Subcutaneous abdominal adipose tissue (tissue), 5 donors: ENCODE measurements at regions not wholly inside any gene's neighbourhood (a gene's known extent, or its start where the extent isn't known, plus 50 kb on each side); places are given as distances from the start of the nearest gene placed in this dataset.
"Not testable (repeated sequence)": the region's sequence is repeated elsewhere in the genome, so short reads cannot be mapped to it uniquely, and the experiment has no call there.

Experiments used
- H3K27ac ChIP-seq: one replicate; pipeline ENCODE4 v1.7.0; 2013; ENCODE audit warnings: low read depth, mild to moderate bottlenecking, inconsistent platforms, low read length, moderate library complexity
- H3K27me3 ChIP-seq, 5 donors: one replicate each; pipeline ENCODE4 v1.7.0; 2013; ENCODE audit warnings: low read length in 5 of 5, inconsistent platforms in 1 of 5; ENCODE audit not compliant: control insufficient read depth in 5 of 5, insufficient read depth in 4 of 5
- H3K36me3 ChIP-seq, 5 donors: one replicate each; pipeline ENCODE4 v1.7.0; 2013; ENCODE audit warnings: low read length in 5 of 5; ENCODE audit not compliant: control insufficient read depth in 5 of 5, insufficient read depth in 5 of 5
- H3K4me1 ChIP-seq, 5 donors: one replicate each; pipeline ENCODE4 v1.7.0; 2013; ENCODE audit warnings: low read length in 5 of 5, mild to moderate bottlenecking in 3 of 5, moderate library complexity in 1 of 5; ENCODE audit not compliant: control insufficient read depth in 5 of 5, insufficient read depth in 5 of 5
- H3K4me3 ChIP-seq, 5 donors: one replicate each; pipeline ENCODE4 v1.7.0; 2013; ENCODE audit warnings: low read length in 5 of 5, low read depth in 1 of 5
- H3K9ac ChIP-seq, 5 donors: one replicate each; pipeline ENCODE4 v1.7.0; 2013; ENCODE audit warnings: low read length in 5 of 5, mild to moderate bottlenecking in 4 of 5, moderate library complexity in 3 of 5
- H3K9me3 ChIP-seq, 5 donors: one replicate each; pipeline ENCODE4 v1.7.0; 2013; ENCODE audit warnings: low read length in 5 of 5; ENCODE audit not compliant: control insufficient read depth in 5 of 5
- donor health status: healthy.
- donor health status: healthy.
- donor health status: healthy.
- donor health status: healthy.
- donor health status: healthy.

- H3K9ac ChIP-seq, H3K4me1 ChIP-seq, H3K27me3 ChIP-seq, H3K27ac ChIP-seq, H3K36me3 ChIP-seq, H3K9me3 ChIP-seq, H3K4me3 ChIP-seq: not testable (repeated sequence)
Observed at GRCh38 chr12:83696311-83696710, 1009.6 kb downstream of the TMTC2 start.

DNA sequence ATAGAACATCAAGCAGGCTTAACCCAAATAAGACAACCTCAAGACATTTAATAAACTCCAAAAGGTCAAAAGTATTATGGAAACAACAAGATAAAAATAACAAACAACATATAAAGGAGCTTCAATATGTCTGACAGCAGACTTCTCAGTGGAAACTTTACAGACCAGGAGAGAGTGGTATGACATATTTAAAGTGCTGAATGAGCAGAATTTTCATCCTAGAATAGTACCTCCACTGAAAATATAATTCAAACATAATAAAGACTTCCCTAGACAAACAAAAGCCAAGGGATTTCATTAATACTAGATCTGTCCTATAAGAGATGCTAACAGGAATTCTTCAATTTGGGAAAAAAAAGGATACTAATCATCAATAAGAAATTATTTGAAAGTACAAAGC lies 1005.0 kb downstream of the TMTC2 start:
- Histone ChIP-seq H3K4me1 (no peaks in the 10 kb centered on the region), H3K9me3 (peaks cover 0 to 7% (median 3%) of the 10 kb centered on the region in 5 donors), H3K27ac (no peak overlapping the region), H3K27me3 (no peaks in the 10 kb centered on the region), H3K4me3 (no peak overlapping the region), H3K9ac (no peak overlapping the region), H3K36me3 (no peaks in the 10 kb centered on the region)

- H3K4me1 ChIP-seq, result no peaks in the 10 kb centered on the region
- peaks cover 0 to 7% (median 3%) of the 10 kb centered on the region in 5 donors for H3K9me3 ChIP-seq
- H3K27ac ChIP-seq, result no peak overlapping the region
- H3K36me3 ChIP-seq, result no peaks in the 10 kb centered on the region
- H3K9ac ChIP-seq, result no peak overlapping the region
- no peaks in the 10 kb centered on the region for H3K27me3 ChIP-seq
- no peak overlapping the region for H3K4me3 ChIP-seq
Observed at GRCh38 chr12:83690465-83690864, 1003.8 kb downstream of the TMTC2 start.

GRCh38 chr12:83689333-83689732 lies 1002.6 kb downstream of the TMTC2 start:
- Histone ChIP-seq H3K27ac (no peak overlapping the region), H3K9me3 (peaks cover 0 to 7% (median 3%) of the 10 kb centered on the region in 5 donors), H3K9ac (no peak overlapping the region), H3K4me1 (no peaks in the 10 kb centered on the region), H3K4me3 (no peak overlapping the region), H3K36me3 (no peaks in the 10 kb centered on the region), H3K27me3 (no peaks in the 10 kb centered on the region)

DNA sequence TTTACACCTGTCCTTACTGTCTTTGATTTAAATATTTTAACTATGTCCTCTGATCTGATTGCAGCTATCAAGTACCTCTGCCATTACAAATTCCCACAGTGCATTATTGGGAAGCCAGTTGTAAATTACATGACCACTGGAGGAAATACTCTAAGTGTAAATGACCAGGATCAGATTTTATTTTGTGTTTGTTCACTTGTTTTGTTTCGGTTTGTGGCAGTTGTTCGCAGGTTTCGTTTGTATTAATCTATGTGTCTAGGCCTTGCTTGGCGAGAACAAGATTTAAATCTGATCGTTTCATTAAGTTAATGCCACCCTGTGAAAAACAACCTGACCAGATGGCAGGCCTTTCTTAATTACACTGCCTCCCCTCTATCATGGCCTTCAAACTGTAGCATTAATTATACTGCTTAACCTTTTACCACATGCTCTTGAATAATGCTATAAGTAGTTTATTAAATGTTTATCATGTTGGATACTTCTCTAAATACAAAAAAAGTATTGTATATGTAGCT lies 990.1 kb downstream of the TMTC2 start:
- no peaks in the 10 kb centered on the region for H3K4me1 ChIP-seq
- no peak overlapping the region for H3K27ac ChIP-seq
- no peaks in the 10 kb centered on the region for H3K9me3 ChIP-seq
- H3K9ac ChIP-seq, result no peak overlapping the region
- no peak overlapping the region for H3K4me3 ChIP-seq
- H3K27me3 ChIP-seq, result peaks cover 0 to 3% (median 0%) of the 10 kb centered on the region in 5 donors
- H3K36me3 ChIP-seq, result no peaks in the 10 kb centered on the region

- H3K9me3 ChIP-seq, result no peaks in the 10 kb centered on the region
- no peak overlapping the region for H3K27ac ChIP-seq
- H3K27me3 ChIP-seq, result no peaks in the 10 kb centered on the region
- no peak overlapping the region for H3K4me3 ChIP-seq
- H3K36me3 ChIP-seq, result no peaks in the 10 kb centered on the region
- H3K4me1 ChIP-seq, result no peaks in the 10 kb centered on the region
- no peak overlapping the region for H3K9ac ChIP-seq
Observed at GRCh38 chr12:83666690-83667089, 980.0 kb downstream of the TMTC2 start.

DNA sequence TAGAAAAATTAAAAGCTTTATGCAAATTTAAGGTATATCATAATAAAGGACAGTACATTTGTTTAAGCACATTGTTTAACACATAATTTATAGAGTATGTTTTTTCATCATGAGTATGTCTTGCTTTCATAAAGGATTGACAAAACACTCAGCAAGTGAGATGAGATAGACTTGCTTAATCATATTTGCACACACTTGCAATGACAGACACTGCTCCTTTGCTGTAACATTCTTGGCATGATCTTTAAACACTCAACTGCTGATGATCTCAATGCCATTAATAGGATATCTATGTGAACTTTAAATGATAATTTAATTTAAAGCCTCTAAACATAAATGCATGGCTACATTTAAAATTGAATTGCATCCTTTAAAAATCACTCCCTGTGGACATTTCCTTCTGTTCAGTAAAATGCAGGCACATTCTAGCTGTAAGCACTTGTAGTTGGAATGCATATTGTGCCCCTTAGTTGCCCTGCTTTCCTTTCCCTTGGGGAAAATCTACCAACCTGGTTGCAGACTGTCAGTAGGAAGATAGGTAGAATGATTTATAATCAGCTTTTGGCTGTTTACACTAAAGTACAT lies 979.0 kb downstream of the TMTC2 start:
- no peaks in the 10 kb centered on the region for H3K9me3 ChIP-seq
- H3K36me3 ChIP-seq, result no peaks in the 10 kb centered on the region
- H3K4me3 ChIP-seq, result no peak overlapping the region

GRCh38 chr12:83664650-83665049 lies 977.9 kb downstream of the TMTC2 start:
- no peak overlapping the region for H3K9ac ChIP-seq
- no peak overlapping the region for H3K4me3 ChIP-seq
- no peaks in the 10 kb centered on the region for H3K27me3 ChIP-seq
- H3K4me1 ChIP-seq, result no peaks in the 10 kb centered on the region
- H3K9me3 ChIP-seq, result no peaks in the 10 kb centered on the region
- H3K27ac ChIP-seq, result no peak overlapping the region
- H3K36me3 ChIP-seq, result no peaks in the 10 kb centered on the region

More for the DNA sequence above, 979.0 kb downstream of the TMTC2 start:
- Histone ChIP-seq H3K27me3 (no peaks in the 10 kb centered on the region), H3K9ac (no peak overlapping the region), H3K27ac (no peak overlapping the region), H3K4me1 (no peaks in the 10 kb centered on the region)

DNA sequence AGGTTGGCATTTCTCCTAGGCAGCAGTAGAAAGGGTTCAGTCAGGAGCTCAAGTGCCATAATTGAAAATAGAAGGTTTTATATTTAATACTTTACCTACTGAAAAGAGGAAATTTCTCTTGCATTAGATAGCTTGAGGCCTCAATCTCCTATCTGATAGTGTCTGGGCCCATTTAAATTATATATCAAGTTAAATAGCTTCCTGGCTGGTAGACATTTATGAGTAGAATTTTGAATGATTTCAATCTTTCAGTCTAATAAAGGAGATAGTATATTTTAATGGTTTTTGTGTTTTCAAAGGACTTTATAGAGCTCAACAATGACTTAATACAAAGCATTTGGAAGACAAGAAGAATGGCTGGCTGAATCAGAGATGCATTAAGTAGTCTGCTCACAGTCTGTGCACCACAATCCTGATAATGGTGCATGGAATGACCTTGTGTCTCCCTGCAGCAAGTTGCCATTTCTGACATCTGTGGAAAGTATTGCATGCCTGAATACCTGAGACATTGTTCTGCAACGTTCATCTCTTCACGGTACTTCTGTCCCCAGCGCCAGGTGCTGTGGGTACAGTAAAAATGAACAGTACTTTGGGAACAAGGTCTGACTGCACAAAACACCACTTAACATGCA lies 974.1 kb downstream of the TMTC2 start:
- Histone ChIP-seq H3K9me3 (no peaks in the 10 kb centered on the region), H3K36me3 (no peaks in the 10 kb centered on the region), H3K9ac (no peak overlapping the region), H3K27ac (no peak overlapping the region), H3K4me3 (no peak overlapping the region), H3K27me3 (no peaks in the 10 kb centered on the region), H3K4me1 (no peaks in the 10 kb centered on the region)

GRCh38 chr12:83659321-83659720 lies 972.6 kb downstream of the TMTC2 start:
- no peak overlapping the region for H3K9ac ChIP-seq
- no peaks in the 10 kb centered on the region for H3K36me3 ChIP-seq
- H3K27ac ChIP-seq, result no peak overlapping the region
- H3K27me3 ChIP-seq, result no peaks in the 10 kb centered on the region
- H3K4me1 ChIP-seq, result no peaks in the 10 kb centered on the region
- H3K9me3 ChIP-seq, result no peaks in the 10 kb centered on the region
- no peak overlapping the region for H3K4me3 ChIP-seq
